Glutamatergic neuron (in vitro differentiated cells): ENCODE measurements at regions not wholly inside any gene's neighbourhood (a gene's known extent, or its start where the extent isn't known, plus 50 kb on each side); places are given as distances from the start of the nearest gene placed in this dataset.

ENCODE experiments used
- DNase-seq: peaks from one replicate; pipeline ENCODE4 v3.0.0; 2022
- H3K27ac Mint-ChIP-seq: one replicate; pipeline ENCODE4 v1.8.0; 2020; ENCODE audit warnings: mild to moderate bottlenecking, mixed read lengths, inconsistent platforms; ENCODE audit not compliant: unreplicated experiment
- H3K27me3 Mint-ChIP-seq: one replicate; pipeline ENCODE4 v1.8.0; 2020; ENCODE audit warnings: mild to moderate bottlenecking, moderate library complexity, mixed read lengths, inconsistent platforms; ENCODE audit not compliant: unreplicated experiment
- H3K36me3 Mint-ChIP-seq: one replicate; pipeline ENCODE4 v1.8.0; 2020; ENCODE audit warnings: mild to moderate bottlenecking, mixed read lengths, inconsistent platforms; ENCODE audit not compliant: unreplicated experiment
- H3K4me1 Mint-ChIP-seq: one replicate; pipeline ENCODE4 v1.8.0; 2020; ENCODE audit warnings: mild to moderate bottlenecking, low read depth, mixed read lengths, inconsistent platforms; ENCODE audit not compliant: unreplicated experiment
- H3K4me3 Mint-ChIP-seq: one replicate; pipeline ENCODE4 v1.8.0; 2020; ENCODE audit warnings: mild to moderate bottlenecking, mixed read lengths, inconsistent platforms; ENCODE audit not compliant: unreplicated experiment
- H3K9me3 Mint-ChIP-seq: one replicate; pipeline ENCODE4 v1.8.0; 2020; ENCODE audit warnings: mild to moderate bottlenecking, moderate library complexity, mixed read lengths, inconsistent platforms; ENCODE audit not compliant: unreplicated experiment
- CTCF ChIP-seq: fragments of 200-600 bp; sonication (generic); IDR thresholded peaks from one replicate; pipeline ENCODE4 v1.5.0; 2021; ENCODE audit not compliant: partially characterized antibody, unreplicated experiment

DNA sequence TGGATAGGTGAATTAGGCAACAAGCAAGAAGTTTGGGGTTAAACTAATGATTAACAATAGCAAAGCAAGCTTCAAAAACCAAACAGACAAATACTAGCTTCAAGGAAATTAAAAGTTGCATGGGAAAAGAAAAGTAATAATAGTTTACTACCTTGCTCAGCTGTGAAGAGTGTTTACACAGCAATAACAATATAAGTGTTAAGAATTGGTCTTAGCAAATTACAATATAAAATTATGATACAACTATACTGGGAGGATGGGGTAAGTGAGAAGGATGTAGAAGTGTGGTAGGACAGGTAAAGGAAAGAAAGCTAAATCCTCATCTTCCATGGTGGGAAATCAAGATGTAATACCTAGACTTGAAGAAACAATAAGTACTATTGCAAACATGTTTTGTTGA lies 137.7 kb upstream of the MAFB start:
- peaks cover 10% of the 10 kb centered on the region for H3K36me3 Mint-ChIP-seq
- H3K9me3 Mint-ChIP-seq: peaks cover 1% of the 10 kb centered on the region
- TF ChIP-seq CTCF: no peak
- no peak for DNase-seq
- no peak overlapping the region for H3K4me3 Mint-ChIP-seq
- H3K27ac Mint-ChIP-seq: no peak overlapping the region
- H3K27me3 Mint-ChIP-seq: no peaks in the 10 kb centered on the region
- H3K4me1 Mint-ChIP-seq: peaks cover 8% of the 10 kb centered on the region

GRCh38 chr20:40835321-40835720 lies 146.3 kb upstream of the MAFB start:
- peaks cover 3% of the 10 kb centered on the region for H3K27me3 Mint-ChIP-seq
- peaks cover 2% of the 10 kb centered on the region for H3K9me3 Mint-ChIP-seq
- no peak overlapping the region for H3K27ac Mint-ChIP-seq
- TF ChIP-seq CTCF: no peak
- DNase-seq: no peak
- peaks cover 10% of the 10 kb centered on the region for H3K36me3 Mint-ChIP-seq
- H3K4me3 Mint-ChIP-seq: no peak overlapping the region
- H3K4me1 Mint-ChIP-seq: no peaks in the 10 kb centered on the region

- no peak for TF ChIP-seq CTCF
- H3K4me3 Mint-ChIP-seq: no peak overlapping the region
- no peak overlapping the region for H3K27ac Mint-ChIP-seq
- peaks cover 2% of the 10 kb centered on the region for H3K9me3 Mint-ChIP-seq
- H3K36me3 Mint-ChIP-seq: peaks cover 15% of the 10 kb centered on the region
- no peaks in the 10 kb centered on the region for H3K4me1 Mint-ChIP-seq
- DNase-seq: no peak
- no peaks in the 10 kb centered on the region for H3K27me3 Mint-ChIP-seq
Measured at GRCh38 chr20:40838509-40838908, 149.5 kb upstream of the MAFB start.

DNA sequence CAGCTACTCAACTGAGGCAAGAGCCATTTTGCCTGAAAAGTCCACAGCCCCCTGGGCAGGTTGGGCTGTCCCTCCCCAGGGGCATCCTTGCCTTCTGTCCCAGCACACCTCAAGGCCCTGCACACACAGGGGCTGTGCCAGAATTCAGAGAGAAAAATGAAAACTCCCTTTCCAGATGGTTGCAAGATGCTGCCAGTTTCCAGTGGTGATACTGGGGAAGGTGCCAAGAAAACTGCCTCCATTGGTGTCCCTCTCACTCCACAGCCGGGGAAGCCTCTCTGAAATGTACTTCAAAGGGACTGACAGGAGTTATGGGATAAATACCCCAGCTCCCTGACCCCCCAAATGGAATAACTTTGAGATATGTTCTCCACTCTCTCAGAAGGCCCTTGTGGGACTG lies 154.2 kb upstream of the MAFB start:
- Mint-ChIP-seq H3K9me3 (no peaks in the 10 kb centered on the region), H3K4me1 (no peaks in the 10 kb centered on the region), H3K27ac (no peak overlapping the region), H3K27me3 (peaks cover 2% of the 10 kb centered on the region), H3K4me3 (no peak overlapping the region), H3K36me3 (peaks cover 10% of the 10 kb centered on the region)
- no peak for DNase-seq
- no peak for TF ChIP-seq CTCF

- no peak for TF ChIP-seq CTCF
- peaks cover 2% of the 10 kb centered on the region for H3K27me3 Mint-ChIP-seq
- H3K4me3 Mint-ChIP-seq: no peak overlapping the region
- no peak for DNase-seq
- no peak overlapping the region for H3K27ac Mint-ChIP-seq
- H3K36me3 Mint-ChIP-seq: peaks cover 10% of the 10 kb centered on the region
- H3K9me3 Mint-ChIP-seq: no peaks in the 10 kb centered on the region
- peaks cover 5% of the 10 kb centered on the region for H3K4me1 Mint-ChIP-seq
Measured at GRCh38 chr20:40844332-40844731, 155.3 kb upstream of the MAFB start.
